ENCODE measurements at regions not wholly inside any gene's neighbourhood (a gene's known extent, or its start where the extent isn't known, plus 50 kb on each side); places are given as distances from the start of the nearest gene placed in this dataset.

- H3K9me3 ChIP-seq (ENCODE audit: control extremely low read depth in 1 of 3, control insufficient read depth in 2 of 3, insufficient read depth in 1 of 3, low read length in 2 of 3): peaks cover 0 to 19% (median 0%) of the 10 kb centered on the region in 3 donors
- H4K20me1 ChIP-seq (ENCODE audit: control insufficient read depth, insufficient read depth, low read length, poor library complexity, severe bottlenecking): no peaks in the 10 kb centered on the region
- no peak for TF ChIP-seq EZH2 (IDR thresholded peaks at IDR 0.05; ENCODE audit: borderline replicate concordance, insufficient read depth, low read depth, low read length, poor library complexity, severe bottlenecking)
- no peak for TF ChIP-seq CTCF (IDR thresholded peaks at IDR 0.05)
- Mint-ChIP-seq H3K9me3 (ENCODE audit: insufficient read depth) (no peaks in the 10 kb centered on the region), H3K4me1 (no peaks in the 10 kb centered on the region), H3K27me3 (no peaks in the 10 kb centered on the region), H3K27ac (no peak overlapping the region), H3K4me3 (no peak overlapping the region)
- H2AFZ ChIP-seq (ENCODE audit: insufficient read depth, low read depth, low read length, poor library complexity, severe bottlenecking): no peak overlapping the region
- H3K36me3 ChIP-seq (replicated peaks in 1 of 2; ENCODE audit: control extremely low read depth in 1 of 2, control insufficient read depth in 1 of 2, extremely low read depth in 1 of 2, insufficient read depth in 2 of 2, low read length in 1 of 2): no peaks in the 10 kb centered on the region
- H3K27ac ChIP-seq (ENCODE audit: low read length in 2 of 2): no peak overlapping the region
- no peak overlapping the region for H3K4me2 ChIP-seq (replicated peaks; ENCODE audit: low read depth, low read length, poor library complexity, severe bottlenecking)
- H3K4me3 ChIP-seq (ENCODE audit: control extremely low read depth in 1 of 5, extremely low read depth in 1 of 5, insufficient read depth in 1 of 5, low read depth in 2 of 5, low read length in 4 of 5): no peak overlapping the region
- no peak overlapping the region for H3K9ac ChIP-seq (ENCODE audit: low read length)
- H3K79me2 ChIP-seq (ENCODE audit: control insufficient read depth, insufficient read depth, low read length): no peaks in the 10 kb centered on the region
- ATAC-seq (ENCODE audit: low read depth) (no peak), DNase-seq (no peak)
- intact Hi-C loops (cut with micrococcal nuclease): no loop called here
- POLR2A ChIA-PET: no interaction called here
- H3K4me1 ChIP-seq (ENCODE audit: control insufficient read depth in 2 of 2, insufficient read depth in 2 of 2, low read length in 2 of 2): no peaks in the 10 kb centered on the region
- CTCF ChIA-PET: no interaction called here
- 96% methylated on average over 7 of the region's 7 CpGs for WGBS (ENCODE audit: insufficient coverage)
- H3K27me3 ChIP-seq (replicated peaks in 1 of 4; ENCODE audit: control extremely low read depth in 1 of 4, control insufficient read depth in 3 of 4, insufficient read depth in 4 of 4, low read length in 3 of 4): no peaks in the 10 kb centered on the region
Measured at GRCh38 chr22:48853627-48854240, 973.9 kb downstream of the BRD1 start.

DNA sequence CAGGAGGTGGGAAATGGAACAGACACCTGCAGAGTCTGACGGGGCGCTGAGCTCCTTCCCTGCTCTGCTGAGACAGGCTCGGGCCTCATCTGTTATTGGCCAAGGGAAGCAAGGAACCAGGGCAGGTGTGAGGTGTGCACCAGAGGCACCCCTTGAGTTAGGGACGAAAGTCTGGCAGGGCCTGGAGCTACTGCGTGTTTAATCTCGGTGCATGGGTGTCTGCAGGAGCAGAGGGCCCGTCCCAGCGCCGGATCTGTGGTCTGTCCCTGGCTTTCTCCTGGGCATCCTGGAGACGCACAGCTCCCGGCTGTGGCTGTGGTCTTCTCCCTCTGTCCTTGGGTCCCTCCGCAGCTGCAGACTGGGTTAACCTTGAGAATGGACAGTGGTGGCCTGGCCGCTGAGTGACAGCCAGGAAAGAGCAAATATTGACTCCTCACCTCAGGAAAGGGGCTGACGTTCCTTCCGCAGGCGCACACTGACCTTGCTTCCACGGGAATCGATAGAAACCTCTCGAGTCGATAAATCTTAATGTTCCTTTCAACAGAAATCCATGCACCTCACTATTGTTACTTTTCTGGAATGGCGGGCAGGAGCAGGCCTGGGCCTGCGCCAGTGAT, 975.6 kb downstream of the BRD1 start:
- H2AFZ ChIP-seq (ENCODE audit: insufficient read depth, low read depth, low read length, poor library complexity, severe bottlenecking): no peak overlapping the region
- POLR2A ChIA-PET: no interaction called here
- intact Hi-C loops (cut with micrococcal nuclease): no loop called here
- Mint-ChIP-seq H3K4me3 (no peak overlapping the region), H3K27me3 (no peaks in the 10 kb centered on the region), H3K4me1 (no peaks in the 10 kb centered on the region), H3K9me3 (ENCODE audit: insufficient read depth) (no peaks in the 10 kb centered on the region), H3K27ac (no peak overlapping the region)
- CTCF ChIA-PET: no interaction called here
- H3K9me3 ChIP-seq (ENCODE audit: control extremely low read depth in 1 of 3, control insufficient read depth in 2 of 3, insufficient read depth in 1 of 3, low read length in 2 of 3): peaks cover 0 to 13% (median 0%) of the 10 kb centered on the region in 3 donors
- ATAC-seq (ENCODE audit: low read depth): no peak
- no peak overlapping the region for H3K4me3 ChIP-seq (ENCODE audit: control extremely low read depth in 1 of 5, extremely low read depth in 1 of 5, insufficient read depth in 1 of 5, low read depth in 2 of 5, low read length in 4 of 5)
- TF ChIP-seq EZH2 (IDR thresholded peaks at IDR 0.05; ENCODE audit: borderline replicate concordance, insufficient read depth, low read depth, low read length, poor library complexity, severe bottlenecking) (no peak), CTCF (IDR thresholded peaks at IDR 0.05) (no peak)
- H4K20me1 ChIP-seq (ENCODE audit: control insufficient read depth, insufficient read depth, low read length, poor library complexity, severe bottlenecking): no peaks in the 10 kb centered on the region
- H3K27me3 ChIP-seq (replicated peaks in 1 of 4; ENCODE audit: control extremely low read depth in 1 of 4, control insufficient read depth in 3 of 4, insufficient read depth in 4 of 4, low read length in 3 of 4): no peaks in the 10 kb centered on the region
- DNase-seq: no peak
- no peaks in the 10 kb centered on the region for H3K4me1 ChIP-seq (ENCODE audit: control insufficient read depth in 2 of 2, insufficient read depth in 2 of 2, low read length in 2 of 2)
- H3K9ac ChIP-seq (ENCODE audit: low read length): no peak overlapping the region
- no peaks in the 10 kb centered on the region for H3K79me2 ChIP-seq (ENCODE audit: control insufficient read depth, insufficient read depth, low read length)
- H3K27ac ChIP-seq (ENCODE audit: low read length in 2 of 2): no peak overlapping the region
- H3K36me3 ChIP-seq (replicated peaks in 1 of 2; ENCODE audit: control extremely low read depth in 1 of 2, control insufficient read depth in 1 of 2, extremely low read depth in 1 of 2, insufficient read depth in 2 of 2, low read length in 1 of 2): no peaks in the 10 kb centered on the region
- 92% methylated on average over 22 of the region's 22 CpGs for WGBS (ENCODE audit: insufficient coverage)
- H3K4me2 ChIP-seq (replicated peaks; ENCODE audit: low read depth, low read length, poor library complexity, severe bottlenecking): no peak overlapping the region
